ENCODE measurements at regions not wholly inside any gene's neighbourhood (a gene's known extent, or its start where the extent isn't known, plus 50 kb on each side); places are given as distances from the start of the nearest gene placed in this dataset.

- no peaks in the 10 kb centered on the region for H3K79me2 ChIP-seq (ENCODE audit: control insufficient read depth, insufficient read depth, low read length, unreplicated experiment)
- no peak overlapping the region for H2AFZ ChIP-seq (ENCODE audit: low read length, unreplicated experiment)
- H3K4me3 ChIP-seq (ENCODE audit: low read depth, low read length): no peak overlapping the region
- H3K27me3 ChIP-seq (ENCODE audit: insufficient read depth, low read length): no peaks in the 10 kb centered on the region
- no peak overlapping the region for H3K27ac ChIP-seq (ENCODE audit: low read depth, low read length)
- H3K36me3 ChIP-seq (ENCODE audit: insufficient read depth, low read length): no peaks in the 10 kb centered on the region
- peaks cover 14% of the 10 kb centered on the region for H3K4me1 ChIP-seq (ENCODE audit: control insufficient read depth, insufficient read depth, low read length, unreplicated experiment)
Measured at GRCh38 chr7:82701949-82702348, 258.4 kb upstream of the CACNA2D1 start.

- Histone ChIP-seq H3K27me3 (ENCODE audit: insufficient read depth, low read length) (no peaks in the 10 kb centered on the region), H3K4me3 (ENCODE audit: low read depth, low read length) (no peak overlapping the region), H3K27ac (ENCODE audit: low read depth, low read length) (no peak overlapping the region), H3K79me2 (ENCODE audit: control insufficient read depth, insufficient read depth, low read length, unreplicated experiment) (no peaks in the 10 kb centered on the region), H2AFZ (ENCODE audit: low read length, unreplicated experiment) (no peak overlapping the region), H3K4me1 (ENCODE audit: control insufficient read depth, insufficient read depth, low read length, unreplicated experiment) (peaks cover 14% of the 10 kb centered on the region), H3K36me3 (ENCODE audit: insufficient read depth, low read length) (no peaks in the 10 kb centered on the region)
Measured at GRCh38 chr7:82700741-82701140, 257.2 kb upstream of the CACNA2D1 start.

- no peak overlapping the region for H2AFZ ChIP-seq (ENCODE audit: low read length, unreplicated experiment)
- H3K27me3 ChIP-seq (ENCODE audit: insufficient read depth, low read length): no peaks in the 10 kb centered on the region
- no peaks in the 10 kb centered on the region for H3K36me3 ChIP-seq (ENCODE audit: insufficient read depth, low read length)
- H3K4me3 ChIP-seq (ENCODE audit: low read depth, low read length): no peak overlapping the region
- H3K27ac ChIP-seq (ENCODE audit: low read depth, low read length): no peak overlapping the region
- H3K79me2 ChIP-seq (ENCODE audit: control insufficient read depth, insufficient read depth, low read length, unreplicated experiment): no peaks in the 10 kb centered on the region
- H3K4me1 ChIP-seq (ENCODE audit: control insufficient read depth, insufficient read depth, low read length, unreplicated experiment): peaks cover 14% of the 10 kb centered on the region
Measured at GRCh38 chr7:82699773-82700186, 256.2 kb upstream of the CACNA2D1 start.

GRCh38 chr7:82697897-82698296, 254.3 kb upstream of the CACNA2D1 start:
- H3K27me3 ChIP-seq (ENCODE audit: insufficient read depth, low read length): no peaks in the 10 kb centered on the region
- no peak overlapping the region for H3K27ac ChIP-seq (ENCODE audit: low read depth, low read length)
- H3K79me2 ChIP-seq (ENCODE audit: control insufficient read depth, insufficient read depth, low read length, unreplicated experiment): no peaks in the 10 kb centered on the region
- H3K4me3 ChIP-seq (ENCODE audit: low read depth, low read length): no peak overlapping the region
- no peaks in the 10 kb centered on the region for H3K36me3 ChIP-seq (ENCODE audit: insufficient read depth, low read length)
- H2AFZ ChIP-seq (ENCODE audit: low read length, unreplicated experiment): no peak overlapping the region
- H3K4me1 ChIP-seq (ENCODE audit: control insufficient read depth, insufficient read depth, low read length, unreplicated experiment): peaks cover 14% of the 10 kb centered on the region

GRCh38 chr7:82696631-82697030, 253.1 kb upstream of the CACNA2D1 start:
- H3K27ac ChIP-seq (ENCODE audit: low read depth, low read length): no peak overlapping the region
- no peaks in the 10 kb centered on the region for H3K79me2 ChIP-seq (ENCODE audit: control insufficient read depth, insufficient read depth, low read length, unreplicated experiment)
- no peaks in the 10 kb centered on the region for H3K27me3 ChIP-seq (ENCODE audit: insufficient read depth, low read length)
- H3K4me3 ChIP-seq (ENCODE audit: low read depth, low read length): no peak overlapping the region
- no peaks in the 10 kb centered on the region for H3K36me3 ChIP-seq (ENCODE audit: insufficient read depth, low read length)
- no peak overlapping the region for H2AFZ ChIP-seq (ENCODE audit: low read length, unreplicated experiment)
- H3K4me1 ChIP-seq (ENCODE audit: control insufficient read depth, insufficient read depth, low read length, unreplicated experiment): peaks cover 14% of the 10 kb centered on the region

- H3K27me3 ChIP-seq (ENCODE audit: insufficient read depth, low read length): no peaks in the 10 kb centered on the region
- no peak overlapping the region for H2AFZ ChIP-seq (ENCODE audit: low read length, unreplicated experiment)
- H3K36me3 ChIP-seq (ENCODE audit: insufficient read depth, low read length): no peaks in the 10 kb centered on the region
- no peak overlapping the region for H3K4me3 ChIP-seq (ENCODE audit: low read depth, low read length)
- no peaks in the 10 kb centered on the region for H3K4me1 ChIP-seq (ENCODE audit: control insufficient read depth, insufficient read depth, low read length, unreplicated experiment)
- H3K27ac ChIP-seq (ENCODE audit: low read depth, low read length): no peak overlapping the region
- no peaks in the 10 kb centered on the region for H3K79me2 ChIP-seq (ENCODE audit: control insufficient read depth, insufficient read depth, low read length, unreplicated experiment)
Measured at GRCh38 chr7:82694022-82694421, 250.4 kb upstream of the CACNA2D1 start.

GRCh38 chr7:82690929-82691328, 247.4 kb upstream of the CACNA2D1 start:
- Histone ChIP-seq H3K4me3 (ENCODE audit: low read depth, low read length) (no peak overlapping the region), H3K27me3 (ENCODE audit: insufficient read depth, low read length) (no peaks in the 10 kb centered on the region), H3K27ac (ENCODE audit: low read depth, low read length) (no peak overlapping the region), H2AFZ (ENCODE audit: low read length, unreplicated experiment) (no peak overlapping the region), H3K4me1 (ENCODE audit: control insufficient read depth, insufficient read depth, low read length, unreplicated experiment) (no peaks in the 10 kb centered on the region), H3K36me3 (ENCODE audit: insufficient read depth, low read length) (no peaks in the 10 kb centered on the region), H3K79me2 (ENCODE audit: control insufficient read depth, insufficient read depth, low read length, unreplicated experiment) (no peaks in the 10 kb centered on the region)

GRCh38 chr7:82685214-82685613, 241.6 kb upstream of the CACNA2D1 start:
- no peaks in the 10 kb centered on the region for H3K4me1 ChIP-seq (ENCODE audit: control insufficient read depth, insufficient read depth, low read length, unreplicated experiment)

GRCh38 chr7:82678716-82679115, 235.1 kb upstream of the CACNA2D1 start:
- H3K79me2 ChIP-seq (ENCODE audit: control insufficient read depth, insufficient read depth, low read length, unreplicated experiment): no peaks in the 10 kb centered on the region
- H3K4me3 ChIP-seq (ENCODE audit: low read depth, low read length): no peak overlapping the region
- no peak overlapping the region for H2AFZ ChIP-seq (ENCODE audit: low read length, unreplicated experiment)
- H3K4me1 ChIP-seq (ENCODE audit: control insufficient read depth, insufficient read depth, low read length, unreplicated experiment): no peaks in the 10 kb centered on the region
- no peaks in the 10 kb centered on the region for H3K27me3 ChIP-seq (ENCODE audit: insufficient read depth, low read length)
- H3K36me3 ChIP-seq (ENCODE audit: insufficient read depth, low read length): no peaks in the 10 kb centered on the region
- no peak overlapping the region for H3K27ac ChIP-seq (ENCODE audit: low read depth, low read length)

More at GRCh38 chr7:82685214-82685613, 241.6 kb upstream of the CACNA2D1 start:
- H3K79me2 ChIP-seq (ENCODE audit: control insufficient read depth, insufficient read depth, low read length, unreplicated experiment): no peaks in the 10 kb centered on the region
- no peaks in the 10 kb centered on the region for H3K36me3 ChIP-seq (ENCODE audit: insufficient read depth, low read length)
- H3K27ac ChIP-seq (ENCODE audit: low read depth, low read length): no peak overlapping the region
- H2AFZ ChIP-seq (ENCODE audit: low read length, unreplicated experiment): no peak overlapping the region
- no peak overlapping the region for H3K4me3 ChIP-seq (ENCODE audit: low read depth, low read length)
- H3K27me3 ChIP-seq (ENCODE audit: insufficient read depth, low read length): no peaks in the 10 kb centered on the region

- Histone ChIP-seq H2AFZ (ENCODE audit: low read length, unreplicated experiment) (no peak overlapping the region), H3K4me1 (ENCODE audit: control insufficient read depth, insufficient read depth, low read length, unreplicated experiment) (no peaks in the 10 kb centered on the region), H3K27ac (ENCODE audit: low read depth, low read length) (no peak overlapping the region), H3K79me2 (ENCODE audit: control insufficient read depth, insufficient read depth, low read length, unreplicated experiment) (no peaks in the 10 kb centered on the region), H3K4me3 (ENCODE audit: low read depth, low read length) (no peak overlapping the region), H3K27me3 (ENCODE audit: insufficient read depth, low read length) (no peaks in the 10 kb centered on the region), H3K36me3 (ENCODE audit: insufficient read depth, low read length) (no peaks in the 10 kb centered on the region)
Measured at GRCh38 chr7:82678259-82678658, 234.7 kb upstream of the CACNA2D1 start.

GRCh38 chr7:82677493-82677892, 233.9 kb upstream of the CACNA2D1 start:
- Histone ChIP-seq H2AFZ (ENCODE audit: low read length, unreplicated experiment) (no peak overlapping the region), H3K36me3 (ENCODE audit: insufficient read depth, low read length) (no peaks in the 10 kb centered on the region), H3K4me1 (ENCODE audit: control insufficient read depth, insufficient read depth, low read length, unreplicated experiment) (no peaks in the 10 kb centered on the region), H3K4me3 (ENCODE audit: low read depth, low read length) (no peak overlapping the region), H3K79me2 (ENCODE audit: control insufficient read depth, insufficient read depth, low read length, unreplicated experiment) (no peaks in the 10 kb centered on the region), H3K27ac (ENCODE audit: low read depth, low read length) (no peak overlapping the region), H3K27me3 (ENCODE audit: insufficient read depth, low read length) (no peaks in the 10 kb centered on the region)

Data from ACC112 (cell line).